K562 (cell line): ENCODE measurements at regions not wholly inside any gene's neighbourhood (a gene's known extent, or its start where the extent isn't known, plus 50 kb on each side); places are given as distances from the start of the nearest gene placed in this dataset.

Experiments
- ATAC-seq: fragments of 200-7000 bp; cut with Tn5 transposase; 3 replicates; pipeline ENCODE4 v1.9.1; 2020; ENCODE audit warnings: moderate library complexity
- BruUV-seq: library from RNA; stranded (reverse); fragments of 400-500 nt; replicated peaks from 2 replicates; lab custom pipeline; 2021; lab: Mats Ljungman, UMichigan
- CTCF ChIA-PET: fragments of 300-600 bp; formaldehyde crosslinking; extraction: SDS; loops from one replicate; lab custom pipeline; 2021; ENCODE audit warnings: low intra/inter-chr PET ratio; lab: Yijun Ruan, JAX
- POLR2A ChIA-PET: fragments of 300-600, 350-650 bp; sonication (Branson Sonifier 250); formaldehyde crosslinking; extraction: SDS; loops from one replicate; lab custom pipeline; 2021; ENCODE audit warnings: antibody characterized with exemption, inconsistent platforms; lab: Yijun Ruan, JAX
- DNase-seq, 4 experiments: peaks; one replicate each; pipeline versions ENCODE4 v3.0.0 to v3.0.0-alpha.2; 2011 to 2018; ENCODE audit warnings: low spot score in 3 of 4, mixed read lengths in 3 of 4; ENCODE audit errors: extremely low read depth in 1 of 4
- FAIRE-seq: peaks from 2 replicates; lab custom pipeline; 2011; peaks lifted over from hg19 to GRCh38; lab: Jason Lieb, UNC
- H2AFZ ChIP-seq: 2 replicates; pipeline ENCODE4 v1.6.0; 2011; ENCODE audit warnings: low read depth, low read length, control low read depth, inconsistent platforms
- H3K27ac ChIP-seq: fragments of 200-600 bp; 3 replicates; pipeline ENCODE4 v1.8.0; 2011; ENCODE audit warnings: low read depth, mild to moderate bottlenecking, control low read depth, inconsistent platforms, low read length, moderate library complexity, mixed read lengths; ENCODE audit errors: extremely low read depth
- H3K27me3 ChIP-seq, 2 experiments: fragments of 300-600 bp in 1 of 2; 2 replicates in 1 of 2; 3 replicates in 1 of 2; pipeline versions ENCODE4 v1.6.0 to v1.8.0; 2011; ENCODE audit warnings: inconsistent platforms in 2 of 2, low read length in 2 of 2, mild to moderate bottlenecking in 1 of 2, mixed read lengths in 1 of 2, moderate library complexity in 1 of 2; ENCODE audit not compliant: control insufficient read depth in 2 of 2, insufficient read depth in 2 of 2
- H3K36me3 ChIP-seq: fragments of 300-600 bp; 3 replicates; pipeline ENCODE4 v1.8.0; 2011; ENCODE audit warnings: mild to moderate bottlenecking, low read length, inconsistent platforms; ENCODE audit not compliant: control insufficient read depth, insufficient read depth
- H3K4me1 ChIP-seq, 2 experiments: fragments of 200-600 bp in 1 of 2; replicated peaks in 1 of 2; 2 replicates in 1 of 2; 3 replicates in 1 of 2; pipeline versions ENCODE4 v1.5.1 to v1.8.0; 2011; ENCODE audit warnings: inconsistent platforms in 2 of 2, low read length in 2 of 2, mild to moderate bottlenecking in 1 of 2, mixed read lengths in 1 of 2, moderate library complexity in 1 of 2; ENCODE audit not compliant: control insufficient read depth in 2 of 2, insufficient read depth in 2 of 2
- H3K4me2 ChIP-seq: 2 replicates; pipeline ENCODE4 v1.6.1; 2011; ENCODE audit warnings: low read length, control low read depth, inconsistent platforms, mixed read lengths; ENCODE audit not compliant: insufficient read depth
- H3K4me3 ChIP-seq: fragments of 200-600 bp; sonication (generic), shearing (Covaris generic); 2 replicates; pipeline ENCODE4 v1.5.1; 2016; ENCODE audit warnings: control low read depth, inconsistent platforms
- H3K79me2 ChIP-seq: fragments of 200-600 bp; 3 replicates; pipeline ENCODE4 v1.8.0; 2011; ENCODE audit warnings: low read length, inconsistent platforms; ENCODE audit not compliant: control insufficient read depth, insufficient read depth
- H3K9ac ChIP-seq, 2 experiments: 2 replicates each; pipeline versions ENCODE4 v1.6.0 to v1.6.1; 2011; ENCODE audit warnings: low read depth in 2 of 2, low read length in 2 of 2, control low read depth in 1 of 2, inconsistent platforms in 1 of 2, mild to moderate bottlenecking in 1 of 2, mixed read lengths in 1 of 2; ENCODE audit not compliant: insufficient read depth in 1 of 2
- H3K9me1 ChIP-seq: one replicate; pipeline ENCODE4 v1.6.0; 2011; ENCODE audit warnings: inconsistent platforms, mild to moderate bottlenecking, low read length, moderate library complexity; ENCODE audit not compliant: control insufficient read depth, insufficient read depth
- H3K9me3 ChIP-seq: replicated peaks from 2 replicates; pipeline ENCODE4 v1.5.1; 2011; ENCODE audit warnings: low read depth, low read length, inconsistent platforms; ENCODE audit not compliant: control insufficient read depth, insufficient read depth
- H4K20me1 ChIP-seq: replicated peaks from 2 replicates; pipeline ENCODE4 v1.6.1; 2011; ENCODE audit warnings: low read length, inconsistent platforms, mixed read lengths; ENCODE audit not compliant: control insufficient read depth, insufficient read depth
- ARID4B ChIP-seq: sonication (generic); formaldehyde crosslinking; IDR thresholded peaks from 2 replicates; pipeline ENCODE4 v1.8.0; 2022; ENCODE audit warnings: mild to moderate bottlenecking, missing genetic modification reagents
- CHD1 ChIP-seq: fragments of 200-600 bp; sonication (generic); IDR thresholded peaks from one replicate; pipeline ENCODE4 v1.6.1; 2012; ENCODE audit warnings: mild to moderate bottlenecking, moderate library complexity, low read length, inconsistent platforms
- DACH1 ChIP-seq: fragments of 450-650 bp; IDR thresholded peaks from 2 replicates; pipeline ENCODE4 v1.6.1; 2018; ENCODE audit not compliant: partially characterized antibody
- EGR1 ChIP-seq: fragments of 450-650 bp; conservative IDR thresholded peaks from 2 replicates; pipeline ENCODE4 v1.6.1; 2017; ENCODE audit warnings: mild to moderate bottlenecking
- IRF9 ChIP-seq: fragments of 450-650 bp; IDR thresholded peaks from 2 replicates; pipeline ENCODE4 v1.6.1; 2016; ENCODE audit warnings: missing biosample characterization, missing genetic modification characterization
- MECOM ChIP-seq: fragments of 250-450 bp; sonication (Bioruptor Pico); IDR thresholded peaks from 2 replicates; pipeline ENCODE4 v1.8.0; 2022; ENCODE audit warnings: inconsistent platforms
- NR4A1 ChIP-seq, 2 experiments: fragments of 250-450 bp in 1 of 2; fragments of 450-650 bp in 1 of 2; sonication (Bioruptor Pico) in 1 of 2; IDR thresholded peaks; 2 replicates each; pipeline versions ENCODE4 v1.4.0 to v1.6.1; 2016 to 2020; ENCODE audit warnings: mild to moderate bottlenecking in 2 of 2, missing compliant biosample characterization in 1 of 2, missing genetic modification characterization in 1 of 2, moderate library complexity in 1 of 2
- PRDM10 ChIP-seq: fragments of 450-650 bp; IDR thresholded peaks from 2 replicates; pipeline ENCODE4 v1.6.1; 2018; ENCODE audit not compliant: partially characterized antibody
- RHOXF2B ChIP-seq: fragments of 250-450 bp; sonication (Bioruptor Pico); conservative IDR thresholded peaks from 2 replicates; pipeline ENCODE4 v1.5.1; 2021
- ZFP36 ChIP-seq: fragments of 150-350 bp; IDR thresholded peaks from 2 replicates; pipeline ENCODE4 v1.6.1; 2018; ENCODE audit warnings: low read length, low read depth; ENCODE audit not compliant: partially characterized antibody
- ZNF140 ChIP-seq: fragments of 250-450 bp; sonication (Bioruptor Pico); IDR thresholded peaks from 2 replicates; pipeline ENCODE4 v1.8.0; 2021; ENCODE audit warnings: moderate library complexity, mild to moderate bottlenecking, inconsistent platforms
- ZNF311 ChIP-seq: fragments of 250-450 bp; sonication (Bioruptor Pico); IDR thresholded peaks from 2 replicates; pipeline ENCODE4 v1.4.0; 2020; ENCODE audit warnings: mild to moderate bottlenecking, moderate library complexity
- ZNF717 ChIP-seq: fragments of 250-450 bp; sonication (Bioruptor Pico); IDR thresholded peaks from 2 replicates; pipeline ENCODE4 v1.5.0; 2021
- WGBS: fragments of 100-300 bp; shearing (Covaris generic); methylation state at CpG from one replicate; pipeline ENCODE4 v1.1.6; 2016; ENCODE audit warnings: low coverage, mixed read lengths; ENCODE audit not compliant: insufficient coverage; ENCODE audit errors: missing lambda C conversion rate; 5-methylcytosine and 5-hydroxymethylcytosine counted together
- in situ Hi-C: fragments of 300-500 bp; cut with MboI; formaldehyde crosslinking; loops from 4 replicates; pipeline ENCODE4 v1.15.0; 2018; ENCODE audit warnings: inconsistent platforms, mixed read lengths
- intact Hi-C: fragments of 100-400 bp; cut with micrococcal nuclease; formaldehyde crosslinking; loops from 2 replicates; pipeline ENCODE4 v1.14.2; 2022

- TF ChIP-seq ARID4B (CRISPR knock-in tag), result no peak
- no peak for TF ChIP-seq EGR1
- no peak for TF ChIP-seq MECOM (CRISPR knock-in tag)
- no peak for TF ChIP-seq DACH1
- no peak for TF ChIP-seq ZNF311 (CRISPR knock-in tag)
- TF ChIP-seq ZNF717, result no peak
- TF ChIP-seq RHOXF2B (CRISPR knock-in tag), result no peak
- TF ChIP-seq NR4A1 (CRISPR knock-in tag; IDR thresholded peaks at IDR 0.05), result no peak
- no peak for TF ChIP-seq NR4A1 (tag; IDR thresholded peaks at IDR 0.05)
Observed at GRCh38 chr1:29969576-29969975, 733.3 kb downstream of the PTPRU start (continued).

GRCh38 chr1:29967261-29967660 lies 730.9 kb downstream of the PTPRU start:
- Histone ChIP-seq H3K9me1 (no peaks in the 10 kb centered on the region), H3K79me2 (no peaks in the 10 kb centered on the region), H3K27ac (no peak overlapping the region), H3K4me3 (no peak overlapping the region), H3K36me3 (no peaks in the 10 kb centered on the region), H3K4me2 (no peak overlapping the region), H3K9me3 (no peaks in the 10 kb centered on the region), H4K20me1 (0 out of 2 replicates have a peak, but pooled peaks cover 3% of the 10 kb centered on the region), H3K27me3 (no peaks in the 10 kb centered on the region; a peak in 1 of 5 replicates), H3K9ac (no peak overlapping the region), H2AFZ (no peak overlapping the region), H3K4me1 (no peaks in the 10 kb centered on the region)
- ChIA-PET CTCF (no interaction called here), POLR2A (no interaction called here)
- BruUV-seq, result no TSS peak
- in situ Hi-C loops (no loop called here), intact Hi-C loops (no loop called here)
- no peak for FAIRE-seq
- no peak for ATAC-seq
- 0% methylated on average over 4 of the region's 4 CpGs for WGBS
- no peak for DNase-seq
- TF ChIP-seq ZNF717 (no peak), ZFP36 (no peak), ZNF140 (CRISPR knock-in tag) (no peak), IRF9 (no peak), CHD1 (no peak), PRDM10 (no peak)
